ENCODE measurements at regions not wholly inside any gene's neighbourhood (a gene's known extent, or its start where the extent isn't known, plus 50 kb on each side); places are given as distances from the start of the nearest gene placed in this dataset.

- no peak for TF ChIP-seq POLR2A (IDR thresholded peaks at IDR 0.05; ENCODE audit: low read depth, low read length)
- FAIRE-seq = no peak
These were observed 185.0 kb upstream of the STK17B start for GRCh38 chr2:196356332-196356731.

GRCh38 chr2:196360650-196361049 lies 189.3 kb upstream of the STK17B start:
- DNase-seq (ENCODE audit: insufficient read length, low spot score) (no peak), FAIRE-seq (no peak)
- TF ChIP-seq POLR2A (IDR thresholded peaks at IDR 0.05; ENCODE audit: low read depth, low read length) = no peak

More at GRCh38 chr2:196356332-196356731, 185.0 kb upstream of the STK17B start:
- DNase-seq (ENCODE audit: insufficient read length, low spot score) = no peak

DNA sequence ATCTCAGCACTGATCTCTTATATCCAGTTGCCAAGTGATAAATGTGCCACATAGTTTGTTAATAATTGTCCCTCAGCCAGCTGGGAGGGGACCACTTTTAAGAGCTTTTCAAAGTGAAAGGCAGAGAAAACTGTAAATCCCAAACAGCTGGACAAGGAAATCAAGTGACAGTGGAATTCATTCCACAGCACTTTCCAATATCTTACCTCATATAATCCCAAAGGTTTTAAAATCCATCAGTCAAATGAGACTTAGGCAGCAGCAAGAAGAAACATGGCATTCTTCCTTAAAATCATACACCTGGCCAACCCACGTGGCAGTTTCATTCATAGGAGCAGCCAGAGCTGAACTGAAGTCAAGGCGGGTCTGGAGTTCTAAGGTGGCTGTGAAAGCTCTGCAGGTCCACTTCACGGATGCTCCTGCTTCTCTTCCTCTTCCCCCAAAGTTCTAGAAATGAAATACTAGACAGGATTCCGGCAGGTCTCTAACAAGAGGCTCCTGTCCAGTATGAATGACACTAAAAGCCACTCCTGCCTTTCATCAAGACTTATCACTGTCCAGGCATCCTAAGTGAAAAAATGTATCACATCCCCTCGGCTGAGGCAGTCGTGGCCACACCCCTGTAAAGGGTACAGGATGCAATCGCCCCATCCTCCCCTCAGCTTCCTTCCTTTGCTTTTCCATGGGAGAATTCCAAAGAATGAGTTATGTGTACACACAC lies 190.4 kb upstream of the STK17B start:
- FAIRE-seq (no peak), DNase-seq (ENCODE audit: insufficient read length, low spot score) (no peak)
- TF ChIP-seq POLR2A (IDR thresholded peaks at IDR 0.05; ENCODE audit: low read depth, low read length) = no peak

- DNase-seq (ENCODE audit: insufficient read length, low spot score) = no peak
- no peak for FAIRE-seq
These were observed 191.7 kb upstream of the STK17B start for GRCh38 chr2:196362973-196363549.

GRCh38 chr2:196365145-196365544 lies 193.8 kb upstream of the STK17B start:
- TF ChIP-seq POLR2A (IDR thresholded peaks at IDR 0.05; ENCODE audit: low read depth, low read length) = no peak
- FAIRE-seq (no peak), DNase-seq (ENCODE audit: insufficient read length, low spot score) (no peak)

More at GRCh38 chr2:196362973-196363549, 191.7 kb upstream of the STK17B start:
- TF ChIP-seq POLR2A (IDR thresholded peaks at IDR 0.05; ENCODE audit: low read depth, low read length) = no peak

GRCh38 chr2:196365923-196366322 lies 194.5 kb upstream of the STK17B start:
- DNase-seq (ENCODE audit: insufficient read length, low spot score) (no peak), FAIRE-seq (no peak)
- no peak for TF ChIP-seq POLR2A (IDR thresholded peaks at IDR 0.05; ENCODE audit: low read depth, low read length)

DNA sequence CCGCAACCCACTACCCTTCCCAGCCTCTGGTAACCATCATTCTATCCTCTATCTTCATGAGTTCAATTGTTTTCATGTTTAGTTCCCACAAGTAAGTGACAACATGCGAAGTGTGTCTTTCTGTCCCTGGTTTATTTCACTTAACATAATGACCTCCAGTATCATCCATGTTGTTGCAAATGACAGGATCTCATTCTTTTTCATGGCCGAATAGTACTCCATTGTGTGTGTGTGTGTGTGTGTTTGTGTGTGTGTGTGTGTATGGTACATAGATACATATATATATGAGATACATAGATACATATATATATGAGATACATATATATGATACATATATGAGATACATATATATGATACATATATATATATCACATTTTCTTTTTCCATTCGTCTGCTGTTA lies 196.3 kb upstream of the STK17B start:
- TF ChIP-seq POLR2A (IDR thresholded peaks at IDR 0.05; ENCODE audit: low read depth, low read length) = no peak
- FAIRE-seq (no peak), DNase-seq (ENCODE audit: insufficient read length, low spot score) (no peak)

DNA sequence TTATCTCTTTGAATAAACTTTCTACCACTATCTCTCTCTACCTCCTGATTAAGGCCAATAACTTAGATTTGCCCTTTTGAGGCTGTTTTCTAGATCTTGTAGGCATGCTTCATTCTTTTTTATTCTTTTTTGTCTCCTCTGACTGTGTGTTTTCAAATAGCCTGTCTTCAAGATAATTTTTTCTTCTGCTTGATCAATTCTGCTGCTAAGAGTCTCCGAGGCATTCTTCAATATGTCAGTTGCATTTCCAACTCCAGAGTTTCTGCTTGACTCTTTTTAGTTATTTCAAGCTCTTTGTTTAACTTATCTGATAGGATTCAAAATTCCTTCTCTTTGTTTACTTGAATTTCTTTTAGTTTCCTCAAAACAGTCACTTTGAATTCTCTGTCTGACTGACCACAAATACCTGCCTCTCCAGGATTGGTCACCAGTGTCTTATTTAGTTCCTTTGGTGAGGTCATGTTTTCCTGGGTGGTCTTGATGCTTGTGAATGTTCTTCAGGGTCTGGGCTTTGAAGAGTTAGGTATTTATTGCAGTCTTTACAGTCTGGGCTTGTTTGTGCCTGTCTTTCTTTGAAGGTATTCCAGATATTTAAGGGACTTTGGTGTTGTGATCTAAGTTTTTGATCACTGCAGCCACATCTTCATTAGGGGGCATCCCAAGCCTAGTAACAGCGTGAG lies 197.3 kb upstream of the STK17B start:
- FAIRE-seq (no peak), DNase-seq (ENCODE audit: insufficient read length, low spot score) (no peak)
- TF ChIP-seq POLR2A (IDR thresholded peaks at IDR 0.05; ENCODE audit: low read depth, low read length) = no peak

DNA sequence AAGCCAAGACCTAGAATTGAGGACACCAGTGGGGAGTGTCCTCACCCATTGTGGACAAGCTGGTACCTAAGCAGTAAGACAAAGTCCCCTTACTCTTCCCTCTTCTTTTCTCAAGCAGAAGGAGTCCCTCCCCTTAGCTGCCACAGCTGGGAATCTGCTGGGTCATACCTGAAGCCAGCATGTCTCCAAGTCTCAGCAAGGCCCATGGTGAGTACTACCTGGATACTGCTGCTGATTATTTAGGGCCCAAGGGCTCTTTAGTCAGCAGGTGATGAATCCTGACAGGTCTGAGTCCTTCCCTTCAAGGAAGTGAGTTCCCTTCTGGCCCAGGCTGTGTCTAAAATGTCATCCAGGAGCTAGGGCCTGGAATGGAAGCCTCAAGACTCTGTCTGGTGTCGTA lies 198.6 kb upstream of the STK17B start:
- TF ChIP-seq POLR2A (IDR thresholded peaks at IDR 0.05; ENCODE audit: low read depth, low read length) = no peak
- no peak for FAIRE-seq
- DNase-seq (ENCODE audit: insufficient read length, low spot score) = no peak

DNA sequence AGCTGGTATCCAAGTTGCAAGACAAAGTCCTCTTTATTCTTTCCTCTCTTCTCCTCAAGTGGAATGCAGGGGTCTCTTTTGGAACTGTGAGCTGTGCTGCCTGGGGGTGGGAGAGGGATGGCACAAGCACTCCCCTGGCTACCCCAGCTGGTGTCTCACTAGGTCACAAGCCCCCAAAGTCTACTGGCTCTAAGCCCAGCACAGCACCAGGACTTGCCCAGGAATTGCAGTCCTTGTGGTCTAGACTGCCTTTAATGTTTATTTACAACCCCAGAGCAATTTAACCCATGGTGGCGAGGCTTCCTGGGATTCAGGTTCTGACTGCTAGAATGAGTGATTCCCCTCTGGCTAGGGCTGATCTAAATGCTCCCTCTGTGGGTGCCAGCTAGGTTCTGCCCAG lies 199.0 kb upstream of the STK17B start:
- no peak for TF ChIP-seq POLR2A (IDR thresholded peaks at IDR 0.05; ENCODE audit: low read depth, low read length)
- FAIRE-seq (no peak), DNase-seq (ENCODE audit: insufficient read length, low spot score) (no peak)

DNA sequence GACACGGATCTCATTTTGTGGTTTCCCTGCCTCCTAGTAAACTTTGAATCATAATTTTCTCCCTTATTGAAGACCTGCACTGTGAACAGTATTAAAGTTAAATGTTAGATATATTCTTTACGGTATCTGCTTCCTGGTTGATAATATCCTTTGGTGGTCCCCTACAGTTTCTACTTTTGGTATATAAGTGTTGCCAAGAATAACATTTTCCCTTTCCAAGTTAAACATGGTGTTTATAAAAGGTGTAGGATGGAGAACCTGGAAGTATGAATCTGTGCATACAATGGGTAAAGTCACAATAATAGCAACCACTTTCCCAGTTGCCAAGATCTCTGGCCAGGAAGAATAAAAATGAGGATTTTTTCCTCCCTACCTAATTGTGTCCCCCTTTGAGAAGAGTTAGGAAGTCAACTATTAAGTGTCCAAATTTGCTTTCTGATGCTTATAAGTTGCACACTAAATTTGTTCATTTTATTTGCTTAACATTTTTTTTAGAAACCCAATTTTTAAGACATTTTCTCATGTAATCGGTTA lies 201.0 kb upstream of the STK17B start:
- DNase-seq (ENCODE audit: insufficient read length, low spot score) (no peak), FAIRE-seq (no peak)
- no peak for TF ChIP-seq POLR2A (IDR thresholded peaks at IDR 0.05; ENCODE audit: low read depth, low read length)

GRCh38 chr2:196372811-196373664 lies 201.7 kb upstream of the STK17B start:
- no peak for TF ChIP-seq POLR2A (IDR thresholded peaks at IDR 0.05; ENCODE audit: low read depth, low read length)
- peak; percentile 60 for FAIRE-seq
- DNase-seq (ENCODE audit: insufficient read length, low spot score) = no peak

- DNase-seq (ENCODE audit: insufficient read length, low spot score) (no peak), FAIRE-seq (no peak)
- no peak for TF ChIP-seq POLR2A (IDR thresholded peaks at IDR 0.05; ENCODE audit: low read depth, low read length)
These were observed 205.9 kb upstream of the STK17B start for GRCh38 chr2:196376984-196377877.

Data from H54 (cell line).